ENCODE measurements at regions not wholly inside any gene's neighbourhood (a gene's known extent, or its start where the extent isn't known, plus 50 kb on each side); places are given as distances from the start of the nearest gene placed in this dataset.
"Not testable (repeated sequence)": the region's sequence is repeated elsewhere in the genome, so short reads cannot be mapped to it uniquely, and the experiment has no call there.

GRCh38 chr12:75690296-75690955 lies 179.0 kb upstream of the KRR1 start:
- Histone ChIP-seq H3K4me3 (replicated peaks; ENCODE audit: insufficient read depth, low read length) (no peak overlapping the region), H3K27ac (replicated peaks) (no peak overlapping the region), H3K27me3 (ENCODE audit: insufficient read depth, poor library complexity, severe bottlenecking) (no peaks in the 10 kb centered on the region)
- DNase-seq (ENCODE audit: low read depth in 1 of 2, low spot score in 1 of 2): no peak
- no peak for TF ChIP-seq GABPA (IDR thresholded peaks at IDR 0.05; ENCODE audit: low read depth)
- no peak for TF ChIP-seq POLR2AphosphoS5 (IDR thresholded peaks at IDR 0.05; ENCODE audit: low read depth)
- TF ChIP-seq SPI1 (IDR thresholded peaks at IDR 0.05; ENCODE audit: borderline replicate concordance, low read depth): no peak
- TF ChIP-seq CTCF (IDR thresholded peaks at IDR 0.05; ENCODE audit: insufficient read depth, low read length): no peak
- no peak for TF ChIP-seq REST (IDR thresholded peaks at IDR 0.05; ENCODE audit: insufficient replicate concordance, low read depth)

- not testable (repeated sequence) for DNase-seq (ENCODE audit: low read depth in 1 of 2, low spot score in 1 of 2); H3K27ac ChIP-seq (replicated peaks); H3K4me3 ChIP-seq (replicated peaks; ENCODE audit: insufficient read depth, low read length); H3K27me3 ChIP-seq (ENCODE audit: insufficient read depth, poor library complexity, severe bottlenecking)
Measured at GRCh38 chr12:75686233-75686632, 174.8 kb upstream of the KRR1 start.

GRCh38 chr12:75685617-75686225 lies 174.3 kb upstream of the KRR1 start:
- no peak overlapping the region for H3K4me3 ChIP-seq (replicated peaks; ENCODE audit: insufficient read depth, low read length)
- no peak overlapping the region for H3K27ac ChIP-seq (replicated peaks)
- no peak for DNase-seq (ENCODE audit: low read depth in 1 of 2, low spot score in 1 of 2)
- no peak for TF ChIP-seq POLR2AphosphoS5 (IDR thresholded peaks at IDR 0.05; ENCODE audit: low read depth)
- TF ChIP-seq REST (IDR thresholded peaks at IDR 0.05; ENCODE audit: insufficient replicate concordance, low read depth): no peak
- no peak for TF ChIP-seq GABPA (IDR thresholded peaks at IDR 0.05; ENCODE audit: low read depth)
- TF ChIP-seq CTCF (IDR thresholded peaks at IDR 0.05; ENCODE audit: insufficient read depth, low read length): no peak
- TF ChIP-seq SPI1 (IDR thresholded peaks at IDR 0.05; ENCODE audit: borderline replicate concordance, low read depth): no peak
- no peaks in the 10 kb centered on the region for H3K27me3 ChIP-seq (ENCODE audit: insufficient read depth, poor library complexity, severe bottlenecking)

- H3K27ac ChIP-seq (replicated peaks): no peak overlapping the region
- H3K27me3 ChIP-seq (ENCODE audit: insufficient read depth, poor library complexity, severe bottlenecking): no peaks in the 10 kb centered on the region
- no peak overlapping the region for H3K4me3 ChIP-seq (replicated peaks; ENCODE audit: insufficient read depth, low read length)
- no peak for TF ChIP-seq GABPA (IDR thresholded peaks at IDR 0.05; ENCODE audit: low read depth)
- TF ChIP-seq POLR2AphosphoS5 (IDR thresholded peaks at IDR 0.05; ENCODE audit: low read depth): no peak
- TF ChIP-seq CTCF (IDR thresholded peaks at IDR 0.05; ENCODE audit: insufficient read depth, low read length): no peak
- no peak for DNase-seq (ENCODE audit: low read depth in 1 of 2, low spot score in 1 of 2)
Measured at GRCh38 chr12:75684678-75685616, 173.5 kb upstream of the KRR1 start.

- DNase-seq (ENCODE audit: low read depth in 1 of 2, low spot score in 1 of 2); H3K27ac ChIP-seq (replicated peaks); H3K27me3 ChIP-seq (ENCODE audit: insufficient read depth, poor library complexity, severe bottlenecking); H3K4me3 ChIP-seq (replicated peaks; ENCODE audit: insufficient read depth, low read length): not testable (repeated sequence)
Measured at GRCh38 chr12:75683995-75684586, 172.7 kb upstream of the KRR1 start.
